Calu3 (cell line): ENCODE measurements at regions not wholly inside any gene's neighbourhood (a gene's known extent, or its start where the extent isn't known, plus 50 kb on each side); places are given as distances from the start of the nearest gene placed in this dataset.

Experiments
- BruUV-seq: library from RNA; stranded (reverse); fragments of 400-500 nt; replicated peaks from 2 replicates; lab custom pipeline; 2021; lab: Mats Ljungman, UMichigan
- CTCF ChIA-PET: fragments of 300-600 bp; sonication (Branson Sonifier 250); formaldehyde crosslinking; loops from one replicate; lab custom pipeline; 2022; ENCODE audit warnings: antibody characterized with exemption; lab: Charles Lee
- DNase-seq: peaks from one replicate; pipeline ENCODE4 v3.0.0; 2022
- H3K27ac Mint-ChIP-seq: one replicate; pipeline ENCODE4 v1.8.0; 2022; ENCODE audit warnings: mixed read lengths; ENCODE audit not compliant: unreplicated experiment
- H3K27me3 Mint-ChIP-seq: one replicate; pipeline ENCODE4 v1.8.0; 2022; ENCODE audit warnings: mixed read lengths; ENCODE audit not compliant: unreplicated experiment
- H3K36me3 Mint-ChIP-seq: one replicate; pipeline ENCODE4 v1.8.0; 2022; ENCODE audit warnings: mild to moderate bottlenecking, moderate library complexity, mixed read lengths; ENCODE audit not compliant: insufficient read depth, unreplicated experiment
- H3K4me1 Mint-ChIP-seq: one replicate; pipeline ENCODE4 v1.8.0; 2022; ENCODE audit warnings: mild to moderate bottlenecking, low read depth, mixed read lengths; ENCODE audit not compliant: unreplicated experiment
- H3K4me3 Mint-ChIP-seq: one replicate; pipeline ENCODE4 v1.8.0; 2022; ENCODE audit warnings: mild to moderate bottlenecking, low read depth, moderate library complexity, mixed read lengths; ENCODE audit not compliant: unreplicated experiment
- H3K9me3 Mint-ChIP-seq: one replicate; pipeline ENCODE4 v1.8.0; 2022; ENCODE audit warnings: low read depth, mixed read lengths; ENCODE audit not compliant: unreplicated experiment
- intact Hi-C: fragments of 100-400 bp; cut with micrococcal nuclease; formaldehyde crosslinking; loops from one replicate; pipeline ENCODE4 v1.10.0; 2022; ENCODE audit not compliant: unreplicated experiment
- TF ChIP-seq, protein P1 (sequence below): fragments of 200-600 bp; IDR thresholded peaks from one replicate; pipeline ENCODE4 v1.8.0; 2022; ENCODE audit warnings: antibody characterized with exemption; ENCODE audit not compliant: unreplicated experiment

GRCh38 chr3:158925021-158925420 is 123.2 kb downstream of the MFSD1 start:
- intact Hi-C loops, result no loop called here
- BruUV-seq, result no TSS peak
- H3K36me3 Mint-ChIP-seq, result no peaks in the 10 kb centered on the region
- H3K27me3 Mint-ChIP-seq, result no peaks in the 10 kb centered on the region
- H3K27ac Mint-ChIP-seq, result no peak overlapping the region
- DNase-seq, result no peak
- no peaks in the 10 kb centered on the region for H3K9me3 Mint-ChIP-seq
- CTCF ChIA-PET, result interaction anchor here (0.6 kb wide), 1 partner anchor 327 kb away, joined by 3 read pairs; no protein-coding TSS in a partner anchor
- H3K4me3 Mint-ChIP-seq, result no peak overlapping the region
- TF ChIP-seq, protein P1, sequence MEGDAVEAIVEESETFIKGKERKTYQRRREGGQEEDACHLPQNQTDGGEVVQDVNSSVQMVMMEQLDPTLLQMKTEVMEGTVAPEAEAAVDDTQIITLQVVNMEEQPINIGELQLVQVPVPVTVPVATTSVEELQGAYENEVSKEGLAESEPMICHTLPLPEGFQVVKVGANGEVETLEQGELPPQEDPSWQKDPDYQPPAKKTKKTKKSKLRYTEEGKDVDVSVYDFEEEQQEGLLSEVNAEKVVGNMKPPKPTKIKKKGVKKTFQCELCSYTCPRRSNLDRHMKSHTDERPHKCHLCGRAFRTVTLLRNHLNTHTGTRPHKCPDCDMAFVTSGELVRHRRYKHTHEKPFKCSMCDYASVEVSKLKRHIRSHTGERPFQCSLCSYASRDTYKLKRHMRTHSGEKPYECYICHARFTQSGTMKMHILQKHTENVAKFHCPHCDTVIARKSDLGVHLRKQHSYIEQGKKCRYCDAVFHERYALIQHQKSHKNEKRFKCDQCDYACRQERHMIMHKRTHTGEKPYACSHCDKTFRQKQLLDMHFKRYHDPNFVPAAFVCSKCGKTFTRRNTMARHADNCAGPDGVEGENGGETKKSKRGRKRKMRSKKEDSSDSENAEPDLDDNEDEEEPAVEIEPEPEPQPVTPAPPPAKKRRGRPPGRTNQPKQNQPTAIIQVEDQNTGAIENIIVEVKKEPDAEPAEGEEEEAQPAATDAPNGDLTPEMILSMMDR, result no peak
- H3K4me1 Mint-ChIP-seq, result no peaks in the 10 kb centered on the region

GRCh38 chr3:158925828-158926494 is 124.1 kb downstream of the MFSD1 start:
- no peaks in the 10 kb centered on the region for H3K9me3 Mint-ChIP-seq
- intact Hi-C loops, result no loop called here
- no peaks in the 10 kb centered on the region for H3K27me3 Mint-ChIP-seq
- TF ChIP-seq, protein P1, result no peak
- H3K36me3 Mint-ChIP-seq, result no peaks in the 10 kb centered on the region
- no peak overlapping the region for H3K4me3 Mint-ChIP-seq
- DNase-seq, result no peak
- H3K4me1 Mint-ChIP-seq, result no peaks in the 10 kb centered on the region
- CTCF ChIA-PET, result no interaction called here
- H3K27ac Mint-ChIP-seq, result no peak overlapping the region
- no TSS peak for BruUV-seq

GRCh38 chr3:158935846-158936245 is 134.0 kb downstream of the MFSD1 start:
- Mint-ChIP-seq H3K27ac (no peak overlapping the region), H3K4me1 (no peaks in the 10 kb centered on the region), H3K27me3 (no peaks in the 10 kb centered on the region), H3K9me3 (no peaks in the 10 kb centered on the region), H3K36me3 (no peaks in the 10 kb centered on the region), H3K4me3 (no peak overlapping the region)
- TF ChIP-seq, protein P1, result no peak
- CTCF ChIA-PET, result no interaction called here
- intact Hi-C loops, result no loop called here
- BruUV-seq, result no TSS peak
- no peak for DNase-seq

- H3K9me3 Mint-ChIP-seq, result no peaks in the 10 kb centered on the region
- TF ChIP-seq, protein P1, result no peak
- H3K36me3 Mint-ChIP-seq, result no peaks in the 10 kb centered on the region
- H3K4me1 Mint-ChIP-seq, result no peaks in the 10 kb centered on the region
- no peak for DNase-seq
- H3K4me3 Mint-ChIP-seq, result no peak overlapping the region
- H3K27me3 Mint-ChIP-seq, result no peaks in the 10 kb centered on the region
- no peak overlapping the region for H3K27ac Mint-ChIP-seq
- CTCF ChIA-PET, result no interaction called here
- no TSS peak for BruUV-seq
- intact Hi-C loops, result no loop called here
Observed at GRCh38 chr3:158936530-158937113, 134.8 kb downstream of the MFSD1 start.
